Fibroblast of skin of left biceps (primary cell): ENCODE measurements at regions not wholly inside any gene's neighbourhood (a gene's known extent, or its start where the extent isn't known, plus 50 kb on each side); places are given as distances from the start of the nearest gene placed in this dataset.

Experiments
- DNase-seq, 2 experiments: peaks; one replicate each; pipeline ENCODE4 v3.0.0-alpha.2; 2013; ENCODE audit warnings: low read depth in 2 of 2

GRCh38 chr1:30329802-30330557 lies 393.4 kb downstream of the MATN1 start:
- no peak for DNase-seq

GRCh38 chr1:30329263-30329753 lies 394.1 kb downstream of the MATN1 start:
- no peak for DNase-seq

- DNase-seq, result no peak
These were observed 394.8 kb downstream of the MATN1 start for GRCh38 chr1:30328401-30329262.

- DNase-seq, result no peak
These were observed 395.4 kb downstream of the MATN1 start for GRCh38 chr1:30328100-30328370.

GRCh38 chr1:30327370-30328099 lies 395.9 kb downstream of the MATN1 start:
- no peak for DNase-seq

- no peak for DNase-seq
These were observed 397.4 kb downstream of the MATN1 start for GRCh38 chr1:30325999-30326398.

- DNase-seq, result no peak
These were observed 398.1 kb downstream of the MATN1 start for GRCh38 chr1:30325085-30325935.

GRCh38 chr1:30324251-30325084 lies 398.9 kb downstream of the MATN1 start:
- DNase-seq, result no peak

GRCh38 chr1:30323841-30324240 lies 399.5 kb downstream of the MATN1 start:
- no peak for DNase-seq

- DNase-seq, result no peak
These were observed 400.0 kb downstream of the MATN1 start for GRCh38 chr1:30323352-30323751.

- DNase-seq, result no peak
These were observed 400.5 kb downstream of the MATN1 start for GRCh38 chr1:30322859-30323257.

GRCh38 chr1:30321996-30322858 lies 401.2 kb downstream of the MATN1 start:
- DNase-seq, result no peak

- DNase-seq, result no peak
These were observed 402.0 kb downstream of the MATN1 start for GRCh38 chr1:30321246-30321910.

GRCh38 chr1:30320581-30320890 lies 402.8 kb downstream of the MATN1 start:
- DNase-seq, result no peak

- DNase-seq, result no peak
These were observed 403.4 kb downstream of the MATN1 start for GRCh38 chr1:30319765-30320580.

- DNase-seq, result no peak
These were observed 404.3 kb downstream of the MATN1 start for GRCh38 chr1:30318864-30319718.

- no peak for DNase-seq
These were observed 405.0 kb downstream of the MATN1 start for GRCh38 chr1:30318413-30318812.
